ENCODE measurements at regions not wholly inside any gene's neighbourhood (a gene's known extent, or its start where the extent isn't known, plus 50 kb on each side); places are given as distances from the start of the nearest gene placed in this dataset.

DNA sequence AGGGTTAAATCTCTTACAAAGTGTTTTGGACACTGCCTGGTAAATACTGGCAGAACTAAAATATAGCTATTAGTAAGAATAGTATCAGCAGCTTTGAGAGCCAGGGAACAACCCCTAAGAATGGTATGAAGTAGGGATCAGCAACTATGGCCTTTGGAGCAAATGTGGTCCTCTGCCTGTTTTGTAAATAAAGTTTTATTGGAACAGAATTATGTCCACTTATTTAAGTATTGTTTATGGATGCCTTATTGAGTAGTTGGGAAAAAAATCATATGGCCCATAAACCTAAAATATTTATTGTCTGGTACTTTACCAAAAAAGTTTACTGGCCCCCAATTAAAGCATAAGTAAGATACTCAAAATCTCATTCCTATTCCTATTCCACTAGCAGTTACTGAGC lies 182.2 kb downstream of the PALM2AKAP2 start:
- POLR2A ChIA-PET: no interaction called here
- Mint-ChIP-seq H3K9me3 (no peaks in the 10 kb centered on the region), H3K4me1 (ENCODE audit: low read depth) (peaks cover 48% of the 10 kb centered on the region), H3K36me3 (ENCODE audit: low read depth) (no peaks in the 10 kb centered on the region), H3K27me3 (no peaks in the 10 kb centered on the region), H3K27ac (no peak overlapping the region), H3K4me3 (no peak overlapping the region)
- CTCF ChIA-PET: no interaction called here
- TF ChIP-seq CTCF (IDR thresholded peaks at IDR 0.05): no peak
- Histone ChIP-seq H3K27me3 (ENCODE audit: control insufficient read depth in 1 of 2, insufficient read depth in 2 of 2, low read length in 2 of 2) (no peaks in the 10 kb centered on the region), H3K4me1 (ENCODE audit: insufficient read depth, low read length) (peaks cover 17% of the 10 kb centered on the region), H3K4me3 (ENCODE audit: low read length) (no peak overlapping the region), H3K36me3 (ENCODE audit: insufficient read depth, low read length) (no peaks in the 10 kb centered on the region), H3K9me3 (ENCODE audit: control insufficient read depth in 1 of 2, insufficient read depth in 1 of 2, low read length in 2 of 2) (no peaks in the 10 kb centered on the region), H3K27ac (ENCODE audit: low read depth in 1 of 2, low read length in 2 of 2) (no peak overlapping the region)
- intact Hi-C loops (cut with DNase I, micrococcal nuclease): no loop called here
- no peak for ATAC-seq (ENCODE audit: poor library complexity)
- DNase-seq: no peak

DNA sequence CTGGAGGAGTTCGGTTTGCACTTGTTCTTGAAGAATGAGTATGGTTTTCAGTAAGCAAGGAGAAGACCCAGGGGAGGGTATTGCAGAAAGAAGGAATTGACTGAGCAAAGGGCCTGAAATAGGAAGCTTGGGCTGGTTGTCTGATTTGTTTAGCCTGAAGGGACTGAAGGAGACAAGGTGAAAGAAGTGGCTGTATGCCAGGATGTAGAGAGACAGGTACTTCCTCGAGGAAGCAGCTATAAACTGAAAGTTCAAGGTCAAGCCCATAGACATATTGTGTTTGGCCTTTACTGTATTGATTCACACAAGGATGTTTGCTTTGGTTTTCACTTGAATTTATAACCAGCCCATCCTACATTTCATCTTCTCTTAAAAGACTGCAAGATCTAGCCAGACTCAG lies 183.1 kb downstream of the PALM2AKAP2 start:
- H3K4me1 ChIP-seq (ENCODE audit: insufficient read depth, low read length): peaks cover 26% of the 10 kb centered on the region
- no peak for TF ChIP-seq CTCF (IDR thresholded peaks at IDR 0.05)
- no peak overlapping the region for H3K4me3 ChIP-seq (ENCODE audit: low read length)
- Mint-ChIP-seq H3K27ac (peak overlapping the region; percentile 8), H3K4me1 (ENCODE audit: low read depth) (peaks cover 53% of the 10 kb centered on the region), H3K27me3 (no peaks in the 10 kb centered on the region), H3K9me3 (no peaks in the 10 kb centered on the region), H3K4me3 (no peak overlapping the region), H3K36me3 (ENCODE audit: low read depth) (no peaks in the 10 kb centered on the region)
- intact Hi-C loops (cut with DNase I, micrococcal nuclease): no loop called here
- POLR2A ChIA-PET: interaction anchor here (0.6 kb wide), 1 partner anchor 76 kb away, joined by 3 read pairs; no protein-coding TSS in a partner anchor
- ATAC-seq (ENCODE audit: poor library complexity) (no peak), DNase-seq (no peak)
- no peak overlapping the region for H3K27ac ChIP-seq (ENCODE audit: low read depth in 1 of 2, low read length in 2 of 2)
- H3K36me3 ChIP-seq (ENCODE audit: insufficient read depth, low read length): no peaks in the 10 kb centered on the region
- no peaks in the 10 kb centered on the region for H3K27me3 ChIP-seq (ENCODE audit: control insufficient read depth in 1 of 2, insufficient read depth in 2 of 2, low read length in 2 of 2)
- CTCF ChIA-PET: no interaction called here
- no peaks in the 10 kb centered on the region for H3K9me3 ChIP-seq (ENCODE audit: control insufficient read depth in 1 of 2, insufficient read depth in 1 of 2, low read length in 2 of 2)

DNA sequence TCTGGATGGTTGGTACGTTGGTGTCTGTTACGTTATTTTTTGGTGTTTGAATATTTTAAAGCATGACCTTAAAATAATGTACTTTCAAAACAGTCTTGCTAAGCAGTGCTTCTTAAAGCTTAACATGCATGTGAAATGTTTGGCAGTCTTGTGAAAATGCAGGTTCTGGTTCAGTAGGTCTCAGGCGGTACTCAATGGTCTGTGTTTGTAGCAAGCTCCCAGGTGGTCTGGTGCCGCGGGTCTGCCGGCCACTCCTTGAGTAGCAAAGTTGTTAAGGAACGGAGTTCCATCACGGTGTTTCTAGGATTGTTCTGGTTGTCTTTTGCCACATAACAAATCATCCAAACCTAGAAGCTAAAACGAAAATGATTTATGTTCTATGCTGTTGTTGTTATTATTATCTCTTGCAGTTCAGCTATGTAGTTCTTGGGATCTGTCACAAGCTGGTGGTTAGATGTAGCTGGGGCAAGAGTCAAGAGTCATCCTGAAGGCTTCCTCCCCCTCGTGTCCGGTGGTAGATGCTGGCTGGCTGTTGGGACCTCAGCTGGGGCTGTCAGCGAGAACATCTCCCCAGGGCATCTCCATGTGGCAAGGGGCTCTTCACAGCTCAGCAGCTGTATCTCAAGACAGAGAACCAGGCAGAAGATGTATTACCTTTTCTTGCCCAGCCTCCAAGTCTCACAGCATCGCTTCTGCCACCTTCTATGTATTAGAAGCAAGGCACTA lies 186.8 kb downstream of the PALM2AKAP2 start:
- Mint-ChIP-seq H3K4me3 (no peak overlapping the region), H3K27ac (peak overlapping the region; percentile 82), H3K9me3 (no peaks in the 10 kb centered on the region), H3K27me3 (no peaks in the 10 kb centered on the region), H3K4me1 (ENCODE audit: low read depth) (peaks cover 72% of the 10 kb centered on the region), H3K36me3 (ENCODE audit: low read depth) (no peaks in the 10 kb centered on the region)
- no peaks in the 10 kb centered on the region for H3K36me3 ChIP-seq (ENCODE audit: insufficient read depth, low read length)
- no peak for ATAC-seq (ENCODE audit: poor library complexity)
- ChIA-PET POLR2A (interaction anchor here (1.8 to 2.6 kb wide), 3 partner anchors 11 to 85 kb away, joined by 4 to 16 read pairs (median 6); no protein-coding TSS in a partner anchor), CTCF (no interaction called here)
- TF ChIP-seq CTCF (IDR thresholded peaks at IDR 0.05): no peak
- no peak overlapping the region for H3K27ac ChIP-seq (ENCODE audit: low read depth in 1 of 2, low read length in 2 of 2)
- H3K27me3 ChIP-seq (ENCODE audit: control insufficient read depth in 1 of 2, insufficient read depth in 2 of 2, low read length in 2 of 2): no peaks in the 10 kb centered on the region
- peaks cover 50% of the 10 kb centered on the region for H3K4me1 ChIP-seq (ENCODE audit: insufficient read depth, low read length)
- DNase-seq: no peak
- intact Hi-C loops (cut with DNase I, micrococcal nuclease): no loop called here
- no peak overlapping the region for H3K4me3 ChIP-seq (ENCODE audit: low read length)
- H3K9me3 ChIP-seq (ENCODE audit: control insufficient read depth in 1 of 2, insufficient read depth in 1 of 2, low read length in 2 of 2): no peaks in the 10 kb centered on the region
